Fibroblast of skin of right quadriceps (primary cell): ENCODE measurements at regions not wholly inside any gene's neighbourhood (a gene's known extent, or its start where the extent isn't known, plus 50 kb on each side); places are given as distances from the start of the nearest gene placed in this dataset.

Experiments used
- DNase-seq: peaks from one replicate; pipeline ENCODE4 v3.0.0-alpha.2; 2013

GRCh38 chr14:100381395-100382105 is 58.4 kb downstream of the SLC25A47 start:
- DNase-seq = no peak

- no peak for DNase-seq
Measured at GRCh38 chr14:100382106-100382455, 58.9 kb downstream of the SLC25A47 start.

DNA sequence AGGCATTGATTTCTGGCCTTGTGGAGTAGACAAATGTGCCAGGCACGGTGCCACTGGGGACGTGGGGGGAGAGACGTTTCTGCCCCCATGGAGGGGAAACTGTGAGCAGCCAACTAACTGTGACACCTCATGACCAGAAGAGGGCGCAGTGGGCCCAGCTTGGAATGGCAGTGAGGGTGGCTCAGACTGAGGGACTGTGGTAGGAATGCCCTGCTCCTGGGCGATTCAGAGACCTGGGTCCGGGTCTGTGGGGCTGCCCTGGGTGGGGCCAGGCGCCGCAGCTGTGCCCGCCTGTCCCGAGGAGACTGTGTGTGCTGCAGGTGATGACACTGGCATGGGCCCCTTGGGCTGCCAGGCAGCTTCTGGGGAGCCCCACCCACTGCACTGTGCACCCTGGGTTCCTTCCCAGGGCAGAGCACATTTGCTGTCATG is 60.6 kb downstream of the SLC25A47 start:
- DNase-seq = peak; percentile 57

DNA sequence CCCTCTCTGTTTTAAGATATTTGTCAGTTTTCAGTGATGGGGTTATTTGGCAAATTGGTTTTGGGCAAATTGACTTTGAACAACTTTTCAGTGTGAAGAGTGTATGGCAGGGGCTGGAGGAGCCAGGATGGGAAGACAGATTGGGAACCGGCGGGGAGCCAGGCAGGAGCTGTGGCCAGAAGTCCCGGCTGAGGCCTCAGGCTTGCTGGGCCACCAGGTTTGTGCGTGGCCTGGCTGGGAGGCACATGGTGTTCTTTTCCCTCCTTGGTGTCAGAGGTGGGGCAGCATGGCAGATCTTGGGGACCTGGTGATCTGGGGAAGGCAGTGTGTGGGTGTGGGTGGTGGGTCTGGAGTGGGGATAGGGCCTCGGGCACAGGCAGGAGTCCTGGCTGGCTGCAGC is 61.1 kb downstream of the SLC25A47 start:
- DNase-seq = no peak

- peak; percentile 69 for DNase-seq
Measured at GRCh38 chr14:100384819-100385813, 62.0 kb downstream of the SLC25A47 start.

- peak; percentile 67 for DNase-seq
Measured at GRCh38 chr14:100386121-100386520, 63.0 kb downstream of the SLC25A47 start.

DNA sequence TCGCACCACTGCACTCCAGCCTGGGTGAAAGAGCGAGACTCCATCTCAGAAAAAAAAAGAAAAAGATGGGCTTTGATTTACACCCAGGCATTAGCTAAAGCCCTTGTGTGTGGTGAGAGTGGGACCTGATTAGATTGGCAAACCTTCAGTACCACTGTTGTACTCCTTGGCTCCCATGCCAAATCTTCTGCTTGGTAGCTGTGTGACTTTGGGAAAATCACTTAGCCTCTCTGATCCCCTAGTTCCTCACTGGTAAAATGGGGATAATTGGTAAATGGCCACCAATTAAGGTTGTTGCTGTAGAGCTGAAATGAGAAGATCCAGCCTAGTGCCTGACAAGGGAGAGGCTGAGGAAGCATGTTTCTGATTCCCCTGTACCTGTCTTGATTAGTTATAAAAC is 63.7 kb downstream of the SLC25A47 start:
- no peak for DNase-seq

DNA sequence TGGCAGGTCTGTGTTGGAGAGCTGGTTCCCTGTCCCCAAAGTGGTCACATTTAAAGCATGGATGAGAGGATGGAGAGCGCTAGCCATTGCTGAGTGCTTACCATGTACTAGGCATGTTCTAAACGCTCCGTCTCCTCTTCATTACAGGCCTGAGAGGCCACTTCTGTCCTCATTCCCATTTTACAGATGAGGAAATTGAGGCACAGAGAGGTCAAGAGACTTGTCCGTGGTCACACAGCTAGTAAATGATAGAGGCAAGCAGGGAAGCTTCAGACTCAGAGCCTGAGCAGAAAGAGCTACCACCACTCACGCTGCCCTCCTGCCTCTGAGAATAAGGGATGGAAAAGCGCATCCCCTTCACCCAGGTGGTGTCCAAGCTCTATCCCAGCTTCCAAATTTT is 64.3 kb downstream of the SLC25A47 start:
- DNase-seq = no peak

DNA sequence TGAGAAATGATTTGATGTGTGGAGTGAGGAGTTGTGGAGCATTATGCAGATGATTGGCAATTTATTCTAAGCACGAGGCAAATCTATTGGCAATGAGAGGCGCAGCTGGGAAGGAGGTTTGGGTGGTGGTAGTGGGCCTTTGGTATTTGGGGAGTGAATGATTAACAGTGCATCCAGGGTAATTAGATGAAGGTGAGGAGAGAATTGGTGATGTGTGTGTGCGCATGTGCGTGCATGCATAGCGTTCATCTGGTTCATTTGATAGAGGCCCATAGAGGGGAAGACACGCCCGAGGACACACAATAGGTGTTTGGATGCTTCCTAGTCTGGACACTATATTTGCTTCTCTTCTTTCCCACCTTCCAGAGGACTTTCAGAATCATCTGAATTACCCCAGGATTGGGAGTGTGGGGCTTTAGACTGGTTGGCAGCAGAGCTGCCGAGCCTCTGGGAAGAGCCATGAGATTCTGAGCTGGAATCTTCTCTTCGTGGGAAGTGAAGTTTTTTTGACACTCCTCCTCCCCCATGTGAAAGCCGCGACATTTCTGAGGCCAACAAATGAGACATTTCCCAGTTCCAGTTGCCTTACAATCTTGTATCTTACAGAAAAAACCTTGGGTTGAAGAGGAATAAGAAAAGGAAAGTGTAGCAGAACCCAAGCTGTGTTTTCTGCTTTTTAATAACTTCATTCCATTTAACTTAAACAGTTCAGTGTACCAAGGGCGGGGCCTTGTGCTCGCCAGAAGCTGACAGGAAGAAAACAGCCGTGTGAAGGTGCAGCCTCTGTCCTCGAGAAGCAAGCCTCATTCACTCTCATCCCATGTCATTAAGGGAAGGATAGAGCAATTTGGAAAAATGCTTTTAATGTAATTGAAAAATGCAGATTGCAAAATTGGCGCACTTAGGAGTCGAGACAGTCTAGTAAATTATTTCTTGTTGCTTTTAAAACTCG is 65.2 kb downstream of the SLC25A47 start:
- no peak for DNase-seq

DNA sequence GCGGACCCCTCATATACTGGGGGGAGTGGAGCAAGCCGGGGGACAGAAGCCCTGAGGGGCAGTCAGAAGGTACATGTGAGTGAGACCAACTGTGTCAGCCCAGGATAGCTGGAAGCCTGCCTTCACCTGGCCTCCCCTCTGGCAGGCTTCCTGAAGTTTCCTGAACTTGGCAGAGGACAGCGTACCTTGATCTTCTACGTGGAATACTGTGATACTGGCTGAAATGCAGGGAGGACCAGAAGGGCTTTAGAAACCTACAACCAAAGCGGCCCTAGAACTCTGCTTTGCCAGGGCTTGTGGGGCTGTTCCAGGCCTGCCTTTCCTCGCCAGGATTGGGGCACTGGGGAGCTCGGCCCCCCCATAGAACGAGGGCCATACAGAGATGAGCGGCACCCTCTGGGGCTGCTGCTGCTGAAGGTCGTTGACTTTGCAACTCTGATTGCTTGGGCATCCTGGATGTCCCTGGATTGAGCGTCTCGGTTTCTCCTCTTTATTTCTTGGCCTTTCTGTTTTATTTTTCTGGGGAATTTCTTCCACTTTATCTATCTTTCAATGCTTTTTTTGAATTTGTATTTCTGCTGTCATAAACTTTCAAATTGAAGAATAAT is 66.5 kb downstream of the SLC25A47 start:
- DNase-seq = no peak

GRCh38 chr14:100391173-100391572 is 68.0 kb downstream of the SLC25A47 start:
- DNase-seq = no peak

DNA sequence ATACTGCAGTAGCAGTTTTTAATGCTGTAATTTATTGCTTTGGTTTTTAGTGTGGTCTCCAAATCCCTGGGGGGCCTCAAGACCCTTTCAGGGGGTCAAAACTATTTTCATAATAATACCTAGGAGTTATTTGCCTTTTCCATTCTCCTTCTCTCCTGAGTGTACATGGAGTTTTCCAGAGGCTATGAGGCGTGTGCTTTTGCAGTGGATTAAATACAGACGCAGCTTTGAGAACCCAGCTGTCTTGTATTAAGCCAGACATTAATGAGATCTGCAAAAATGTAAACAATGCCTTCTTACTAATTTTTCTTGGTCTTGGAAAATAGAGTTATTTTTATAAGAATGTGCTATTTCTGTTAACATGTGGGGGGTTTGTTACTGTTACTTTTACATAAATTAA is 68.6 kb downstream of the SLC25A47 start:
- peak; percentile 93 for DNase-seq

DNA sequence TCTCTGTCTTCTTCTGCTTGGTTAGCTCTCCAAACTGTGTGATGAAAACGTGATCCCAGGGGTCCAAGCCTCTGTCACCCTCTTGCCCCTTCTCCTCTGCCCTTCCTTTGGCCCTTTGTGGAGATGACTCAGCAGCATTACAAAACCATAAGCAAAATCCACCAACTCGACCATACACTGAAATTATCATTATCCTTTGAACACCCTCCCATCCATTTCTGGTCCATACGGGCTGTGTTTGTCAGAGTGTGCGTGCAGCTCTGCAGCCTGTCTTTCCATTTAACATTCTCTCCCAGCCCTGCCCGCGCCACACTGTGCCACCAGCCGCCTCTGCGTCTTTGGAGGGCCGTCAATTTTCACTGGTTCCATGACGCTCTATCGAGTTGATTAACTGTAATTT is 69.2 kb downstream of the SLC25A47 start:
- DNase-seq = no peak

GRCh38 chr14:100393362-100393761 is 70.2 kb downstream of the SLC25A47 start:
- DNase-seq = no peak

- DNase-seq = no peak
Measured at GRCh38 chr14:100393906-100394732, 71.0 kb downstream of the SLC25A47 start.

DNA sequence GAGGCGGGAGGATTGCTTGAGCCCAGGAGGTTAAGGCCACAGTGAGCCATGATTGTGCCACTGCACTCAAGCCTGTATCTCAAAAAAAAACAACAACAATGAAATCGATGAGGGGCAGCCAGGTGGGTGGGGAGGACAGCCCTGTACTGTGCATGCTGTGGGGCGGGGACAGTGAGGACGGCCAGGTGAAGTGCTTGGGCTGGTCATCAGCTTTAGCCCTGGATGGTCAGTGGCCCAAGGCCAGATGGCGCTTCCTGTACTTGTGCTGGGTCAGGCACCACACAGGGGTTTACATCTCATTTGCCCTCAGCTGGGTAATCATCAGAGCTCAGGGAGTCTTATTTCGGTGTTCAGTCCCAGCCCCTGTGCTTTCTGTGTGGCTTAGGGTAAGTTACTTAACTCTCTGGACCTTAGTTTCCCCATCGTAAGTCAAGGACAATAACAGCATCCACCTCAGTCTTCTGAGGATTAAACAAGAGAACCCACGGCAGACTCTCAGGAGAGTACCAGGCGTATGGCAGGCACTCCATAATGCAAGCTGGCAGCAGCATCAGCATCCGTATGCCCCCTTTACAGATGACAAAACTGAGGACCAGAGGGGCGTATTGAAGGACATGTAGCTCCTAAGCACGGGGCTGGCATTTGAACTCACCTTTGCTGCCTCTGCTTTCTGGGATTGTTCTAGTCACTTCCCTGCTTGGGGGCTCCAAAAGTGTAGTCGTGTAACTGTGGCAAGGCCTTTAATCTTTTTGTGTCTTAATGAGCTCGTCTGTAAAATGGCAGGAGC is 71.9 kb downstream of the SLC25A47 start:
- DNase-seq = no peak

DNA sequence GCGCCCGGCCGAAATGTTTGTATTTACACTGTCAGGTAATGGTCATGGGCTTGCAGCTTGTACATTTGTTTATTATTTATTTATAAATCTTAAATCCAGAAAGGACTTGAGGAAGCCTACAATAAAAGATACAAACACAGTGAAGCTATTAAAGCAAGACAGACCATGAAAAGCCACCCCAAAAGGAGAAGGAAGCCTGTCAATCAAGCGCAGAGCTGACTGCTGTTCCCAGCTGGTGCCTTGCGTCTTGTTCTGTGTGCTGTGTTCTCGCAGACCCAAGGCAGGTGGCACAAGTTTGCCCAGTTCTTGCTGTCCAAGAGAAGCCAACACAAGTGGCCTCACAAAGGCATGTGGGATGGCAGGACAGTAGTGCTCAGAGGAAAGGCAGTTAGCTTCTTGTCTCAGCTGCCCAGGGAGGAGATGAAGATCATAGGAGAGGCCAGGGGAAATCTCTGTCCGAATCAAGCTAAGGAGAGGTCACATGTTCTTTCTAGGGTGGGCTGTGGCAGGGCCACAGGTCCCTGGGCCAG is 73.2 kb downstream of the SLC25A47 start:
- DNase-seq = no peak

- no peak for DNase-seq
Measured at GRCh38 chr14:100397005-100397404, 73.9 kb downstream of the SLC25A47 start.

DNA sequence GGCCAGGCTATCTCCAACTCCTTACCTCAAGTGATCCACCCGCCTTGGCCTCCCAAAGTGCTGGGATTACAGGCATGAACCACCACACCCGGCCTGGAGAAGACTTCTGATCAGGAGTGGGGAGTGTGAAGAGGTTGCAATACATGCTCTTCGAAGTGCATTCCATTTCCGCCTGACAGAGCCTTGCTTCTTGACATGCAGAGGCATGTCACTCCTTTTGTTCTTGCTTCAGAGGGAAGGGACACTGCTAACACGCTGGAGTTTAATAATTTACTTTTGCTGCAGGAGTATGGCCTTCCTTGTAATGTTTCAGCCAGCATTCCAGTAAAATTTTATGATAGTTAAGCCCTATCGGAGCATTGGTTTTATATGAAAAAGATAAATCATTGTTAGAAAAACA is 74.9 kb downstream of the SLC25A47 start:
- DNase-seq = no peak
